SK-N-SH (cell line): ENCODE measurements at regions not wholly inside any gene's neighbourhood (a gene's known extent, or its start where the extent isn't known, plus 50 kb on each side); places are given as distances from the start of the nearest gene placed in this dataset.

Source experiments
- CTCF ChIA-PET: fragments of 300-600, 350-600 bp; formaldehyde crosslinking; extraction: SDS; loops from one replicate; lab custom pipeline; 2021; lab: Yijun Ruan, JAX
- POLR2A ChIA-PET: fragments of 350-600 bp; sonication (Branson Sonifier 250); formaldehyde crosslinking; extraction: SDS; loops from one replicate; lab custom pipeline; 2020; ENCODE audit warnings: antibody characterized with exemption, inconsistent platforms; lab: Yijun Ruan, JAX
- DNase-seq: peaks from one replicate; pipeline ENCODE4 v3.0.0; 2012
- H2AFZ ChIP-seq: fragments of 200-600 bp; sonication (generic); 2 replicates; pipeline ENCODE4 v1.8.1; 2016; ENCODE audit warnings: antibody characterized with exemption, mild to moderate bottlenecking, low read depth
- H3F3A ChIP-seq: fragments of 200-600 bp; sonication (generic); replicated peaks from 2 replicates; pipeline ENCODE3; 2016; ENCODE audit warnings: antibody characterized with exemption, mild to moderate bottlenecking; ENCODE audit not compliant: insufficient read depth
- H3K27ac ChIP-seq, 2 experiments: fragments of 200-500 bp in 1 of 2; fragments of 200-600 bp in 1 of 2; sonication (Bioruptor generic) in 1 of 2; sonication (generic), shearing (Covaris generic) in 1 of 2; 2 replicates each; pipeline versions ENCODE4 v1.5.1 to v1.6.1; 2014 to 2016; ENCODE audit warnings: low read depth in 2 of 2, inconsistent platforms in 1 of 2, low read length in 1 of 2, mild to moderate bottlenecking in 1 of 2, mixed read lengths in 1 of 2
- H3K27me3 ChIP-seq: fragments of 200-600 bp; sonication (generic), shearing (Covaris generic); 2 replicates; pipeline ENCODE4 v1.6.1; 2016; ENCODE audit warnings: mixed run types; ENCODE audit not compliant: insufficient read depth
- H3K36me3 ChIP-seq, 2 experiments: fragments of 200-500 bp in 1 of 2; fragments of 200-600 bp in 1 of 2; sonication (Bioruptor generic) in 1 of 2; sonication (generic) in 1 of 2; replicated peaks in 1 of 2; 2 replicates each; pipeline versions ENCODE3 to v1.5.1; 2014 to 2016; ENCODE audit warnings: low read length in 1 of 2, mild to moderate bottlenecking in 1 of 2; ENCODE audit not compliant: insufficient read depth in 2 of 2, control insufficient read depth in 1 of 2
- H3K4me1 ChIP-seq, 2 experiments: fragments of 200-500 bp in 1 of 2; fragments of 200-600 bp in 1 of 2; sonication (Bioruptor generic) in 1 of 2; sonication (generic), shearing (Covaris generic) in 1 of 2; 2 replicates each; pipeline versions ENCODE4 v1.5.1 to v1.6.1; 2014 to 2016; ENCODE audit warnings: low read depth in 1 of 2, low read length in 1 of 2, mixed run types in 1 of 2; ENCODE audit not compliant: insufficient read depth in 2 of 2, control insufficient read depth in 1 of 2
- H3K4me2 ChIP-seq: fragments of 200-600 bp; sonication (generic), shearing (Covaris generic); 2 replicates; pipeline ENCODE4 v1.6.1; 2017; ENCODE audit warnings: mixed run types
- H3K4me3 ChIP-seq, 2 experiments: fragments of 200-500 bp in 1 of 2; fragments of 200-600 bp in 1 of 2; sonication (Bioruptor generic) in 1 of 2; sonication (generic), shearing (Covaris generic) in 1 of 2; 2 replicates each; pipeline versions ENCODE4 v1.5.1 to v1.8.1; 2014 to 2016; ENCODE audit warnings: low read depth in 2 of 2, inconsistent platforms in 1 of 2, low read length in 1 of 2, mild to moderate bottlenecking in 1 of 2, mixed read lengths in 1 of 2, moderate library complexity in 1 of 2
- H3K79me2 ChIP-seq: fragments of 200-600 bp; sonication (generic); 2 replicates; pipeline ENCODE4 v1.8.1; 2017; ENCODE audit warnings: mild to moderate bottlenecking; ENCODE audit not compliant: insufficient read depth
- H3K9ac ChIP-seq: fragments of 200-600 bp; sonication (generic); 2 replicates; pipeline ENCODE4 v1.6.1; 2017; ENCODE audit warnings: mixed run types
- H3K9me2 ChIP-seq: fragments of 200-600 bp; sonication (generic); 2 replicates; pipeline ENCODE4 v1.6.1; 2017; ENCODE audit warnings: mixed run types
- H3K9me3 ChIP-seq: fragments of 200-600 bp; sonication (generic); 2 replicates; pipeline ENCODE4 v1.6.1; 2017; ENCODE audit warnings: mixed run types, mild to moderate bottlenecking, moderate library complexity
- H4K20me1 ChIP-seq: fragments of 200-600 bp; sonication (generic); 2 replicates; pipeline ENCODE4 v1.6.1; 2017; ENCODE audit warnings: mild to moderate bottlenecking, mixed run types; ENCODE audit not compliant: insufficient read depth
- ELF1 ChIP-seq: IDR thresholded peaks from 2 replicates; pipeline ENCODE4 v1.4.0; 2012
- FOSL2 ChIP-seq: IDR thresholded peaks from 2 replicates; pipeline ENCODE4 v1.4.0; 2012; ENCODE audit warnings: low read depth, mild to moderate bottlenecking, moderate library complexity, borderline replicate concordance
- FOXJ3 ChIP-seq: sonication (generic); formaldehyde crosslinking; IDR thresholded peaks from 2 replicates; pipeline ENCODE4 v1.5.1; 2020; ENCODE audit warnings: mild to moderate bottlenecking, missing genetic modification reagents
- NFIC ChIP-seq: IDR thresholded peaks from 2 replicates; pipeline ENCODE4 v1.4.0; 2012; ENCODE audit warnings: borderline replicate concordance
- POLR2AphosphoS5 ChIP-seq: IDR thresholded peaks from 2 replicates; pipeline ENCODE4 v1.6.1; 2012; ENCODE audit warnings: low read depth, low read length
- RAD21 ChIP-seq: IDR thresholded peaks from 2 replicates; pipeline ENCODE4 v1.6.1; 2012; ENCODE audit warnings: mild to moderate bottlenecking, low read length
- RFX5 ChIP-seq: IDR thresholded peaks from 2 replicates; pipeline ENCODE4 v1.6.1; 2012; ENCODE audit warnings: mild to moderate bottlenecking, improper control_type of control experiment, low read length
- RXRA ChIP-seq: IDR thresholded peaks from 2 replicates; pipeline ENCODE4 v1.4.0; 2012; ENCODE audit warnings: low read depth, mild to moderate bottlenecking, borderline replicate concordance
- SIN3A ChIP-seq: IDR thresholded peaks from 2 replicates; pipeline ENCODE4 v1.6.1; 2012; ENCODE audit warnings: low read depth, mild to moderate bottlenecking, low read length, moderate library complexity, borderline replicate concordance
- SMC3 ChIP-seq: IDR thresholded peaks from 2 replicates; pipeline ENCODE4 v1.6.1; 2012; ENCODE audit warnings: low read depth, low read length, improper control_type of control experiment
- TCF12 ChIP-seq: IDR thresholded peaks from 2 replicates; pipeline ENCODE4 v1.4.0; 2012
- WGBS: methylation state at CpG from one replicate; pipeline ENCODE4 v1.1.6; 2017; ENCODE audit warnings: low lambda C conversion rate; 5-methylcytosine and 5-hydroxymethylcytosine counted together
- TF ChIP-seq, protein P1 (sequence below): IDR thresholded peaks from 2 replicates; pipeline ENCODE4 v1.6.1; 2012; ENCODE audit warnings: mild to moderate bottlenecking, low read depth, low read length, moderate library complexity
- TF ChIP-seq, protein P2 (sequence below): IDR thresholded peaks from 2 replicates; pipeline ENCODE4 v1.4.0; 2012; ENCODE audit warnings: low read depth
- TF ChIP-seq, protein P3 (sequence below): IDR thresholded peaks from 2 replicates; pipeline ENCODE4 v1.4.0; 2012; ENCODE audit warnings: low read depth, borderline replicate concordance

GRCh38 chr6:4280031-4280430 is 144.7 kb upstream of the ECI2 start:
- Histone ChIP-seq H3K4me2 (no peak overlapping the region; the same call in 1 of the 2 replicates), H3K9me2 (no peaks in the 10 kb centered on the region), H3K27me3 (peaks cover 26% of the 10 kb centered on the region; the same call in 1 of the 2 replicates), H3K9ac (no peak overlapping the region), H3K4me3 (no peak overlapping the region), H3K4me1 (peaks cover 0 to 8% of the 10 kb centered on the region in 2 experiments; a peak in 2 of 4 replicates)
- POLR2A ChIA-PET = no interaction called here
- TF ChIP-seq POLR2AphosphoS5 (no peak), TCF12 (no peak), RAD21 (no peak), RFX5 (no peak), RXRA (no peak), SMC3 (no peak), FOSL2 (no peak), SIN3A (no peak), ELF1 (no peak), FOXJ3 (CRISPR knock-in tag) (no peak), NFIC (no peak)
- TF ChIP-seq, protein P1, sequence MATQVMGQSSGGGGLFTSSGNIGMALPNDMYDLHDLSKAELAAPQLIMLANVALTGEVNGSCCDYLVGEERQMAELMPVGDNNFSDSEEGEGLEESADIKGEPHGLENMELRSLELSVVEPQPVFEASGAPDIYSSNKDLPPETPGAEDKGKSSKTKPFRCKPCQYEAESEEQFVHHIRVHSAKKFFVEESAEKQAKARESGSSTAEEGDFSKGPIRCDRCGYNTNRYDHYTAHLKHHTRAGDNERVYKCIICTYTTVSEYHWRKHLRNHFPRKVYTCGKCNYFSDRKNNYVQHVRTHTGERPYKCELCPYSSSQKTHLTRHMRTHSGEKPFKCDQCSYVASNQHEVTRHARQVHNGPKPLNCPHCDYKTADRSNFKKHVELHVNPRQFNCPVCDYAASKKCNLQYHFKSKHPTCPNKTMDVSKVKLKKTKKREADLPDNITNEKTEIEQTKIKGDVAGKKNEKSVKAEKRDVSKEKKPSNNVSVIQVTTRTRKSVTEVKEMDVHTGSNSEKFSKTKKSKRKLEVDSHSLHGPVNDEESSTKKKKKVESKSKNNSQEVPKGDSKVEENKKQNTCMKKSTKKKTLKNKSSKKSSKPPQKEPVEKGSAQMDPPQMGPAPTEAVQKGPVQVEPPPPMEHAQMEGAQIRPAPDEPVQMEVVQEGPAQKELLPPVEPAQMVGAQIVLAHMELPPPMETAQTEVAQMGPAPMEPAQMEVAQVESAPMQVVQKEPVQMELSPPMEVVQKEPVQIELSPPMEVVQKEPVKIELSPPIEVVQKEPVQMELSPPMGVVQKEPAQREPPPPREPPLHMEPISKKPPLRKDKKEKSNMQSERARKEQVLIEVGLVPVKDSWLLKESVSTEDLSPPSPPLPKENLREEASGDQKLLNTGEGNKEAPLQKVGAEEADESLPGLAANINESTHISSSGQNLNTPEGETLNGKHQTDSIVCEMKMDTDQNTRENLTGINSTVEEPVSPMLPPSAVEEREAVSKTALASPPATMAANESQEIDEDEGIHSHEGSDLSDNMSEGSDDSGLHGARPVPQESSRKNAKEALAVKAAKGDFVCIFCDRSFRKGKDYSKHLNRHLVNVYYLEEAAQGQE = no peak
- TF ChIP-seq, protein P2, sequence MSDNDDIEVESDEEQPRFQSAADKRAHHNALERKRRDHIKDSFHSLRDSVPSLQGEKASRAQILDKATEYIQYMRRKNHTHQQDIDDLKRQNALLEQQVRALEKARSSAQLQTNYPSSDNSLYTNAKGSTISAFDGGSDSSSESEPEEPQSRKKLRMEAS = no peak
- TF ChIP-seq, protein P3, sequence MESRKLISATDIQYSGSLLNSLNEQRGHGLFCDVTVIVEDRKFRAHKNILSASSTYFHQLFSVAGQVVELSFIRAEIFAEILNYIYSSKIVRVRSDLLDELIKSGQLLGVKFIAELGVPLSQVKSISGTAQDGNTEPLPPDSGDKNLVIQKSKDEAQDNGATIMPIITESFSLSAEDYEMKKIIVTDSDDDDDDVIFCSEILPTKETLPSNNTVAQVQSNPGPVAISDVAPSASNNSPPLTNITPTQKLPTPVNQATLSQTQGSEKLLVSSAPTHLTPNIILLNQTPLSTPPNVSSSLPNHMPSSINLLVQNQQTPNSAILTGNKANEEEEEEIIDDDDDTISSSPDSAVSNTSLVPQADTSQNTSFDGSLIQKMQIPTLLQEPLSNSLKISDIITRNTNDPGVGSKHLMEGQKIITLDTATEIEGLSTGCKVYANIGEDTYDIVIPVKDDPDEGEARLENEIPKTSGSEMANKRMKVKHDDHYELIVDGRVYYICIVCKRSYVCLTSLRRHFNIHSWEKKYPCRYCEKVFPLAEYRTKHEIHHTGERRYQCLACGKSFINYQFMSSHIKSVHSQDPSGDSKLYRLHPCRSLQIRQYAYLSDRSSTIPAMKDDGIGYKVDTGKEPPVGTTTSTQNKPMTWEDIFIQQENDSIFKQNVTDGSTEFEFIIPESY = no peak
- TF ChIP-seq, all 33 proteins: peak for 0
- no peaks in the 10 kb centered on the region for H3K36me3 ChIP-seq
- no peaks in the 10 kb centered on the region for H3F3A ChIP-seq
- H4K20me1 ChIP-seq = no peaks in the 10 kb centered on the region
- CTCF ChIA-PET = no interaction called here
- H3K27ac ChIP-seq = no peak overlapping the region
- H3K79me2 ChIP-seq = no peaks in the 10 kb centered on the region
- no peaks in the 10 kb centered on the region for H3K9me3 ChIP-seq
- no peak for DNase-seq
- H2AFZ ChIP-seq = no peak overlapping the region
- WGBS = 71% methylated on average over 7 of the region's 7 CpGs
